ENCODE measurements at regions not wholly inside any gene's neighbourhood (a gene's known extent, or its start where the extent isn't known, plus 50 kb on each side); places are given as distances from the start of the nearest gene placed in this dataset.

GRCh38 chr12:90706036-90706435 lies 248.9 kb downstream of the CCER1 start:
- TF ChIP-seq POLR2A (IDR thresholded peaks at IDR 0.05) (no peak), CTCF (IDR thresholded peaks at IDR 0.05) (no peak)
